DOHH2 (cell line): ENCODE measurements at regions not wholly inside any gene's neighbourhood (a gene's known extent, or its start where the extent isn't known, plus 50 kb on each side); places are given as distances from the start of the nearest gene placed in this dataset.

ENCODE experiments used
- H3F3A ChIP-seq: fragments of 200-600 bp; sonication (generic), shearing (Covaris generic); 2 replicates; pipeline ENCODE4 v1.6.0; 2016; ENCODE audit warnings: antibody characterized with exemption, mild to moderate bottlenecking; ENCODE audit not compliant: control insufficient read depth, insufficient read depth
- H3K27ac ChIP-seq: fragments of 200-600 bp; sonication (generic); 2 replicates; pipeline ENCODE4 v1.5.1; 2014; ENCODE audit warnings: low read depth, mild to moderate bottlenecking, low read length, moderate library complexity
- H3K27me3 ChIP-seq: fragments of 200-600 bp; sonication (generic); 2 replicates; pipeline ENCODE4 v1.6.1; 2014; ENCODE audit warnings: mild to moderate bottlenecking, low read length, mixed read lengths; ENCODE audit not compliant: control insufficient read depth
- H3K36me3 ChIP-seq: fragments of 200-600 bp; sonication (generic); 2 replicates; pipeline ENCODE4 v1.6.1; 2014; ENCODE audit warnings: mild to moderate bottlenecking, low read length, moderate library complexity, mixed read lengths; ENCODE audit not compliant: control insufficient read depth
- H3K4me1 ChIP-seq: fragments of 200-600 bp; sonication (generic); 2 replicates; pipeline ENCODE4 v1.6.1; 2014; ENCODE audit warnings: mild to moderate bottlenecking, low read length, mixed read lengths; ENCODE audit not compliant: control insufficient read depth
- H3K4me2 ChIP-seq: fragments of 200-600 bp; sonication (generic); 2 replicates; pipeline ENCODE4 v1.6.0; 2014; ENCODE audit warnings: mild to moderate bottlenecking, low read length, moderate library complexity
- H3K4me3 ChIP-seq: fragments of 200-600 bp; sonication (generic); 2 replicates; pipeline ENCODE4 v1.5.1; 2014; ENCODE audit warnings: mild to moderate bottlenecking, low read length, mixed read lengths
- H3K79me2 ChIP-seq: fragments of 200-600 bp; sonication (generic); 2 replicates; pipeline ENCODE4 v1.6.1; 2014; ENCODE audit warnings: mild to moderate bottlenecking, low read length, mixed read lengths; ENCODE audit not compliant: control insufficient read depth
- H3K9me2 ChIP-seq: fragments of 200-600 bp; sonication (generic); replicated peaks from 2 replicates; pipeline ENCODE4 v1.6.1; 2014; ENCODE audit warnings: mild to moderate bottlenecking, low read length, mixed read lengths; ENCODE audit not compliant: control insufficient read depth
- H3K9me3 ChIP-seq: fragments of 200-600 bp; sonication (generic); 2 replicates; pipeline ENCODE4 v1.6.1; 2014; ENCODE audit warnings: antibody characterized with exemption, low read length, mixed read lengths; ENCODE audit not compliant: control insufficient read depth, insufficient read depth
- H4K20me1 ChIP-seq: fragments of 200-600 bp; sonication (generic); 2 replicates; pipeline ENCODE4 v1.6.0; 2014; ENCODE audit warnings: low read depth, mild to moderate bottlenecking, antibody characterized with exemption, low read length, moderate library complexity; ENCODE audit not compliant: control insufficient read depth, insufficient read depth
- EZH2phosphoT487 ChIP-seq: fragments of 200-600 bp; sonication (generic); IDR thresholded peaks from 2 replicates; pipeline ENCODE4 v1.6.1; 2017; ENCODE audit warnings: borderline replicate concordance, mild to moderate bottlenecking, antibody characterized with exemption, low read length, moderate library complexity, mixed read lengths
- TF ChIP-seq, protein P1 (sequence below): fragments of 200-600 bp; sonication (generic); IDR thresholded peaks from one replicate; pipeline ENCODE4 v1.5.1; 2014; ENCODE audit warnings: antibody characterized with exemption, mild to moderate bottlenecking, low read depth, low read length; ENCODE audit not compliant: poor library complexity, severe bottlenecking

DNA sequence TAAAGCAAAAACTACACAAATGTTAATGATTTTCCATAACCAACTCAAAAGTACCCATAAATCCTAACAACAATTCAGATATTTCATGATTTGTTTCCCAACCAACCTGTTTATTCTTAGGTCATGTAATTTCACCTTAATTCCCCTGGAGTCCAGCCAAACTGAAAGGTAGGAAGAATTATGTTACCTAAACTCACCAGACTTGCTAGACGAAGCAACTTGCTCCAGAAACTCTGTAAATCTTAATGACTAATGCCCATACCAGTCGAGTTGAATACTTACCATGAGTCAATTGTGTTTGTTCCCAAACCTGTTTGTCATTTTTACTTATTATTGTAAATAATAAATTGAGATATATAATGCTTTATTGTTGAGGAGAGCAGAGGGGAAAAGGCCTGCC lies 1030.0 kb downstream of the TBL1XR1 start:
- no peaks in the 10 kb centered on the region for H3K9me2 ChIP-seq
- TF ChIP-seq EZH2phosphoT487: no peak
- TF ChIP-seq, protein P1, sequence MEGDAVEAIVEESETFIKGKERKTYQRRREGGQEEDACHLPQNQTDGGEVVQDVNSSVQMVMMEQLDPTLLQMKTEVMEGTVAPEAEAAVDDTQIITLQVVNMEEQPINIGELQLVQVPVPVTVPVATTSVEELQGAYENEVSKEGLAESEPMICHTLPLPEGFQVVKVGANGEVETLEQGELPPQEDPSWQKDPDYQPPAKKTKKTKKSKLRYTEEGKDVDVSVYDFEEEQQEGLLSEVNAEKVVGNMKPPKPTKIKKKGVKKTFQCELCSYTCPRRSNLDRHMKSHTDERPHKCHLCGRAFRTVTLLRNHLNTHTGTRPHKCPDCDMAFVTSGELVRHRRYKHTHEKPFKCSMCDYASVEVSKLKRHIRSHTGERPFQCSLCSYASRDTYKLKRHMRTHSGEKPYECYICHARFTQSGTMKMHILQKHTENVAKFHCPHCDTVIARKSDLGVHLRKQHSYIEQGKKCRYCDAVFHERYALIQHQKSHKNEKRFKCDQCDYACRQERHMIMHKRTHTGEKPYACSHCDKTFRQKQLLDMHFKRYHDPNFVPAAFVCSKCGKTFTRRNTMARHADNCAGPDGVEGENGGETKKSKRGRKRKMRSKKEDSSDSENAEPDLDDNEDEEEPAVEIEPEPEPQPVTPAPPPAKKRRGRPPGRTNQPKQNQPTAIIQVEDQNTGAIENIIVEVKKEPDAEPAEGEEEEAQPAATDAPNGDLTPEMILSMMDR: no peak
- H3K27me3 ChIP-seq: no peaks in the 10 kb centered on the region
- H3F3A ChIP-seq: no peaks in the 10 kb centered on the region
- H3K4me2 ChIP-seq: no peak overlapping the region
- H3K4me3 ChIP-seq: no peak overlapping the region
- no peak overlapping the region for H3K27ac ChIP-seq
- no peaks in the 10 kb centered on the region for H3K36me3 ChIP-seq
- H3K4me1 ChIP-seq: no peaks in the 10 kb centered on the region
- no peaks in the 10 kb centered on the region for H3K79me2 ChIP-seq
- H3K9me3 ChIP-seq: no peaks in the 10 kb centered on the region
- H4K20me1 ChIP-seq: no peaks in the 10 kb centered on the region

DNA sequence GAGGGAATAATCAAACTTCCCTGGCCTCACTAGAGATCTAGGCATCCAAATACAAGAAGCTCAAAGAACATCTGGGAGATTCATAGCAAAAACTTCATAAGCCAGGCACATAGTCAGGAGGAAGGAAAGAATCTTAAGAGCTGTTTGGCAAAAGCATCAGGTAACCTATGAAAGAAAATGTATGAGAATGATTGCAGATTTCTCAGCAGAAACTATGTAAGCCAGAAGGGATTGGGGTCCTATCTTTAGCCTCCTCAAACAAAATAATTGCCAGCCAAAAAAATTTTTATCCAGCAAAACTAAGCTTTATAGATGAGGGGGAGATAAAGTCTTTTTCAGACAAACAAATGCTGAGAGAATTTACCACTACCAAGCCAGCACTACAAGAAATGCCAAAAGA lies 1036.3 kb downstream of the TBL1XR1 start:
- H3F3A ChIP-seq: no peaks in the 10 kb centered on the region
- H3K4me2 ChIP-seq: no peak overlapping the region
- no peak overlapping the region for H3K27ac ChIP-seq
- no peaks in the 10 kb centered on the region for H3K27me3 ChIP-seq
- H3K9me2 ChIP-seq: no peaks in the 10 kb centered on the region
- no peaks in the 10 kb centered on the region for H3K79me2 ChIP-seq
- H4K20me1 ChIP-seq: no peaks in the 10 kb centered on the region
- H3K4me1 ChIP-seq: no peaks in the 10 kb centered on the region
- H3K36me3 ChIP-seq: no peaks in the 10 kb centered on the region
- no peaks in the 10 kb centered on the region for H3K9me3 ChIP-seq
- H3K4me3 ChIP-seq: no peak overlapping the region
- TF ChIP-seq, protein P1: no peak
- TF ChIP-seq EZH2phosphoT487: no peak

DNA sequence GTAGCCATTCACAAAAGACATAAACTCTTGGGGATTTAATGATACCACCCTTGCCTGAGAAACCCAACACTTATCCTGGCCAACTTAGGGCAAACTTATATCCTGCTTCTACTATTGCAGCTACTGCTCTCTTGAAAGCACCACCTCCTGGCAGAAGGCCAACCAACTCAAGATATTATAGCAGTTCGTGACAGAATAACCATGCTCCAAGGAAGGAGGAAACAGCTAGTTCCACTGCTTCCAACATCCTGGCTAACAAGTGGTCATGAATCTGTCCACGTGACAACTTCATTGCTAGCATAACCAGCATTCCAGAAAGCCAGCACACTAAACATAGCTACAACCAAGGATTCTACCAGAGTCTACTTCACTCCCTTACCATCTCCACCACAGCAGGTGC lies 1037.5 kb downstream of the TBL1XR1 start:
- no peak overlapping the region for H3K4me2 ChIP-seq

More for the DNA sequence above, 1037.5 kb downstream of the TBL1XR1 start:
- H3K9me2 ChIP-seq: no peaks in the 10 kb centered on the region
- H3K27ac ChIP-seq: no peak overlapping the region
- H3K36me3 ChIP-seq: no peaks in the 10 kb centered on the region
- no peaks in the 10 kb centered on the region for H3K9me3 ChIP-seq
- no peaks in the 10 kb centered on the region for H3K4me1 ChIP-seq
- no peaks in the 10 kb centered on the region for H4K20me1 ChIP-seq
- H3K27me3 ChIP-seq: no peaks in the 10 kb centered on the region
- TF ChIP-seq EZH2phosphoT487: no peak
- TF ChIP-seq, protein P1: no peak
- H3K4me3 ChIP-seq: no peak overlapping the region
- no peaks in the 10 kb centered on the region for H3K79me2 ChIP-seq
- H3F3A ChIP-seq: no peaks in the 10 kb centered on the region
